Ovary (tissue), 7 donors: ENCODE measurements at regions not wholly inside any gene's neighbourhood (a gene's known extent, or its start where the extent isn't known, plus 50 kb on each side); places are given as distances from the start of the nearest gene placed in this dataset.

ENCODE experiments used
- DNase-seq, 5 donors: peaks; one replicate each; pipeline ENCODE4 v3.0.0-alpha.2; 2019 to 2020
- H3K27ac ChIP-seq, 2 donors: fragments of 200-600 bp; one replicate each; pipeline versions ENCODE4 v1.5.1 to v1.8.0; 2019 to 2022
- H3K27me3 ChIP-seq: fragments of 200-600 bp; one replicate; pipeline ENCODE4 v1.8.0; 2022
- H3K36me3 ChIP-seq: fragments of 200-600 bp; sonication (generic); one replicate; pipeline ENCODE4 v1.5.1; 2019
- H3K4me1 ChIP-seq: one replicate; pipeline ENCODE4 v1.8.1; 2013; ENCODE audit warnings: mild to moderate bottlenecking, moderate library complexity; ENCODE audit not compliant: insufficient read depth
- H3K4me3 ChIP-seq: fragments of 200-600 bp; sonication (generic); one replicate; pipeline ENCODE4 v1.5.1; 2017
- H3K9me3 ChIP-seq, 2 donors: fragments of 200-600 bp in 1 of 2; sonication (generic) in 1 of 2; one replicate each; pipeline versions ENCODE4 v1.5.1 to v1.8.1; 2013 to 2019; ENCODE audit warnings: mild to moderate bottlenecking in 1 of 2, moderate library complexity in 1 of 2
- CTCF ChIP-seq, 3 donors: fragments of 450-650 bp in 2 of 3; fragments of 200-600 bp in 1 of 3; IDR thresholded peaks; one replicate each; pipeline versions ENCODE4 v1.5.1 to v1.8.0; 2016 to 2022; ENCODE audit warnings: antibody characterized with exemption in 3 of 3, mild to moderate bottlenecking in 1 of 3
- EP300 ChIP-seq: sonication (generic); formaldehyde crosslinking; IDR thresholded peaks from one replicate; pipeline ENCODE4 v1.6.1; 2017; ENCODE audit warnings: antibody characterized with exemption
- POLR2A ChIP-seq: fragments of 450-650 bp; IDR thresholded peaks from one replicate; pipeline ENCODE4 v1.6.1; 2017; ENCODE audit warnings: antibody characterized with exemption, mild to moderate bottlenecking, moderate library complexity
- WGBS, 3 donors: extraction: QIAGEN DNeasy Blood & Tissue Kit in 1 of 3; methylation state at CpG; one replicate each; pipeline versions ENCODE4 v1.1.5 to v1.1.7; 2013 to 2017; 5-methylcytosine and 5-hydroxymethylcytosine counted together
- intact Hi-C, 4 donors: fragments of 100-400 bp; cut with DNase I; formaldehyde crosslinking; loops; one replicate each; pipeline versions ENCODE4 v1.11.0 to v1.15.1; 2022 to 2023
- donor health status: DM: no; HTN: no; CAD: no; lungs with moderate emphysema.
- donor health status: DM: no; HTN: no; CAD: no.
- donor health status: Bipolar disorder and iron deficiency.
- donor health status: DM: no; HTN: no; CAD: no.
- donor health status: DM: yes; HTN: yes; CAD: no.

DNA sequence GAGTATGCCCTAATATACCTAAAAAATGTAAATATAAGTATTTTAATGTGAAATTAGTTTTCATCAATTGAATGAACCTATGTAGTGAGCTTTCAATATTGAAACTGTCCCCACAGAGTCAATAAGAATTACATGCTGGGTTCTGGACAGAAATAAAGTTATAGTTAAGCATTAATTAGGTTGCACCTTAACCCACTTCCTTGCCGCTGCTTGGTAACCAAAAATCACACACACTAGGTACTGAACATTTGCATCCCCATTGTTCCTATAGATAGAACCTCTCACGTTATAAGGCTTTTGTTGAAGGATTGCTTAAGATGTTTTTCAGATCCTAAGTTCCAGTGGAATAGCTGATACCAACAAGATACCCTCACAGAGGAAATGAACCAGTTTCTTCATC is 237.1 kb upstream of the OPRM1 start:
- Histone ChIP-seq H3K4me1 (no peaks in the 10 kb centered on the region), H3K4me3 (no peak overlapping the region), H3K27ac (no peak overlapping the region), H3K36me3 (no peaks in the 10 kb centered on the region), H3K27me3 (no peaks in the 10 kb centered on the region), H3K9me3 (no peaks in the 10 kb centered on the region)
- DNase-seq, result no peak
- TF ChIP-seq POLR2A, result no peak
- no peak for TF ChIP-seq EP300
- TF ChIP-seq CTCF (IDR thresholded peaks at IDR 0.05), result no peak
- intact Hi-C loops, result no loop called here
- 65 to 90% (median 81%) methylated on average over 2 of the region's 2 CpGs for WGBS, 3 donors

GRCh38 chr6:153800580-153801188 is 238.4 kb upstream of the OPRM1 start:
- Histone ChIP-seq H3K27me3 (no peaks in the 10 kb centered on the region), H3K9me3 (no peaks in the 10 kb centered on the region), H3K4me3 (no peak overlapping the region), H3K36me3 (no peaks in the 10 kb centered on the region), H3K27ac (no peak overlapping the region), H3K4me1 (no peaks in the 10 kb centered on the region)
- TF ChIP-seq EP300 (no peak), CTCF (IDR thresholded peaks at IDR 0.05) (no peak), POLR2A (no peak)
- DNase-seq, result no peak
- 43 to 57% (median 56%) methylated on average over 4 of the region's 4 CpGs for WGBS, 3 donors
- intact Hi-C loops, result no loop called here

DNA sequence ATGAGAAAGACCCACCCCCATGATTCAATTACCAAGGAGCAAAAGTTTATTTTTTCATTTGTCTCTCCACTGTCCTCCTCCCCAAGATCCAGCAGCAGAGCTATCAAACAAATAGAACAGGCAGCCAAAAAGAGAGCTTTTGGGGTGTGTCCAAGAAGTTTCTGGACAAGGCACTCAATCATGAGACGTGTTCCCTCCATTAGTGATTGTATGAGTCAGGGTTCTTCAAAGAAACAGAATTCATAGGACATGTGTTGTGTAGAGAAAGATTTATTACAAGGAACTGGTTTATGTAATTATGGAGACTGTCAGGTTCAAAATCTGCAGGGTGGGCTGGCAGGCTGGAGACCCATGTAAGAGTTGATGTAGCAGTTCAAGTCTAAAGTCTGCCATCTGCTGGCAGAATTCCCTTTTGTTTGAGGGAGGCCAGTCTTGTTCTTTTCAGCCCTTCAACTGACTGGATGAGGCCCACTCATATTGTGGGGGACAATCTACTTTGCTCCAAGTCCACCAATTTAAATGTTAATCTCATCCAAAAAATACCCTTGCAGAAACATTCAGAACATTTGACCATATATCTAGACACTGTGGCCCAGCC is 248.1 kb upstream of the OPRM1 start:
- Histone ChIP-seq H3K36me3 (no peaks in the 10 kb centered on the region), H3K9me3 (no peaks in the 10 kb centered on the region), H3K4me3 (no peak overlapping the region), H3K4me1 (no peaks in the 10 kb centered on the region), H3K27ac (no peak overlapping the region), H3K27me3 (no peaks in the 10 kb centered on the region)
- 49 to 71% (median 64%) methylated on average over 1 of the region's 1 CpG for whole genome bisulfite sequencing, 3 donors
- TF ChIP-seq EP300 (no peak), CTCF (IDR thresholded peaks at IDR 0.05) (no peak), POLR2A (no peak)
- DNase-seq, result no peak
- intact Hi-C loops, result no loop called here

- H3K36me3 ChIP-seq, result no peaks in the 10 kb centered on the region
- no peaks in the 10 kb centered on the region for H3K4me1 ChIP-seq
- H3K27me3 ChIP-seq, result no peaks in the 10 kb centered on the region
- H3K9me3 ChIP-seq, result no peaks in the 10 kb centered on the region
- no peak for DNase-seq
- H3K27ac ChIP-seq, result no peak overlapping the region
- H3K4me3 ChIP-seq, result no peak overlapping the region
- no peak for TF ChIP-seq POLR2A
- TF ChIP-seq EP300, result no peak
- TF ChIP-seq CTCF (IDR thresholded peaks at IDR 0.05), result no peak
- WGBS, 3 donors, result 63 to 71% (median 69%) methylated on average over 7 of the region's 7 CpGs
- intact Hi-C loops, result no loop called here
Measured at GRCh38 chr6:153790048-153790447, 249.0 kb upstream of the OPRM1 start.
